ENCODE measurements at regions not wholly inside any gene's neighbourhood (a gene's known extent, or its start where the extent isn't known, plus 50 kb on each side); places are given as distances from the start of the nearest gene placed in this dataset.
"Not testable (repeated sequence)": the region's sequence is repeated elsewhere in the genome, so short reads cannot be mapped to it uniquely, and the experiment has no call there.

- no peak for DNase-seq (ENCODE audit: low read depth)
- H3K27me3 ChIP-seq (ENCODE audit: control insufficient read depth, insufficient read depth, low read length): no peaks in the 10 kb centered on the region
- no peak overlapping the region for H3K4me3 ChIP-seq (ENCODE audit: low read depth, low read length)
- no peaks in the 10 kb centered on the region for H3K36me3 ChIP-seq (ENCODE audit: control insufficient read depth, insufficient read depth, low read length)
- no peak for TF ChIP-seq CTCF (IDR thresholded peaks at IDR 0.05; ENCODE audit: insufficient read depth, low read length, poor library complexity, severe bottlenecking)
Measured at GRCh38 chr7:65453341-65454030, 79.8 kb downstream of the ZNF92 start.

GRCh38 chr7:65454469-65454868 is 80.8 kb downstream of the ZNF92 start:
- TF ChIP-seq CTCF (IDR thresholded peaks at IDR 0.05; ENCODE audit: insufficient read depth, low read length, poor library complexity, severe bottlenecking): no peak
- Histone ChIP-seq H3K36me3 (ENCODE audit: control insufficient read depth, insufficient read depth, low read length) (no peaks in the 10 kb centered on the region), H3K4me3 (ENCODE audit: low read depth, low read length) (no peak overlapping the region), H3K27me3 (ENCODE audit: control insufficient read depth, insufficient read depth, low read length) (no peaks in the 10 kb centered on the region)
- DNase-seq (ENCODE audit: low read depth): no peak

- H3K27me3 ChIP-seq (ENCODE audit: control insufficient read depth, insufficient read depth, low read length); H3K4me3 ChIP-seq (ENCODE audit: low read depth, low read length); H3K36me3 ChIP-seq (ENCODE audit: control insufficient read depth, insufficient read depth, low read length); DNase-seq (ENCODE audit: low read depth): not testable (repeated sequence)
Measured at GRCh38 chr7:65455050-65455449, 81.4 kb downstream of the ZNF92 start.

GRCh38 chr7:65457705-65458104 is 84.0 kb downstream of the ZNF92 start:
- H3K27me3 ChIP-seq (ENCODE audit: control insufficient read depth, insufficient read depth, low read length): no peaks in the 10 kb centered on the region
- no peak for DNase-seq (ENCODE audit: low read depth)
- no peaks in the 10 kb centered on the region for H3K36me3 ChIP-seq (ENCODE audit: control insufficient read depth, insufficient read depth, low read length)
- no peak for TF ChIP-seq CTCF (IDR thresholded peaks at IDR 0.05; ENCODE audit: insufficient read depth, low read length, poor library complexity, severe bottlenecking)
- H3K4me3 ChIP-seq (ENCODE audit: low read depth, low read length): no peak overlapping the region

GRCh38 chr7:65459438-65459837 is 85.8 kb downstream of the ZNF92 start:
- Histone ChIP-seq H3K4me3 (ENCODE audit: low read depth, low read length) (no peak overlapping the region), H3K36me3 (ENCODE audit: control insufficient read depth, insufficient read depth, low read length) (no peaks in the 10 kb centered on the region), H3K27me3 (ENCODE audit: control insufficient read depth, insufficient read depth, low read length) (no peaks in the 10 kb centered on the region)
- no peak for DNase-seq (ENCODE audit: low read depth)
- no peak for TF ChIP-seq CTCF (IDR thresholded peaks at IDR 0.05; ENCODE audit: insufficient read depth, low read length, poor library complexity, severe bottlenecking)

GRCh38 chr7:65462148-65462716 is 88.6 kb downstream of the ZNF92 start:
- H3K4me3 ChIP-seq (ENCODE audit: low read depth, low read length): no peak overlapping the region
- DNase-seq (ENCODE audit: low read depth): no peak
- H3K27me3 ChIP-seq (ENCODE audit: control insufficient read depth, insufficient read depth, low read length): no peaks in the 10 kb centered on the region
- TF ChIP-seq CTCF (IDR thresholded peaks at IDR 0.05; ENCODE audit: insufficient read depth, low read length, poor library complexity, severe bottlenecking): no peak
- H3K36me3 ChIP-seq (ENCODE audit: control insufficient read depth, insufficient read depth, low read length): no peaks in the 10 kb centered on the region
